ENCODE measurements at regions not wholly inside any gene's neighbourhood (a gene's known extent, or its start where the extent isn't known, plus 50 kb on each side); places are given as distances from the start of the nearest gene placed in this dataset.
"Not testable (repeated sequence)": the region's sequence is repeated elsewhere in the genome, so short reads cannot be mapped to it uniquely, and the experiment has no call there.

GRCh38 chr9:67711429-67711828 is 147.3 kb upstream of the ANKRD20A1 start:
- TF ChIP-seq POLR2A, CTCF (IDR thresholded peaks at IDR 0.05): not testable (repeated sequence)
